H1 (cell line): ENCODE measurements at regions not wholly inside any gene's neighbourhood (a gene's known extent, or its start where the extent isn't known, plus 50 kb on each side); places are given as distances from the start of the nearest gene placed in this dataset.
A peak's percentile ranks its signal among the peaks of the same experiment; 100 is the strongest.

ENCODE experiments used
- CTCF ChIA-PET: fragments of 300-600 bp; sonication (Branson Sonifier 250); formaldehyde crosslinking; loops from one replicate; lab custom pipeline; 2021; ENCODE audit not compliant: partially characterized antibody; lab: Charles Lee
- POLR2A ChIA-PET: fragments of 300-600 bp; sonication (Branson Sonifier 250); formaldehyde crosslinking; loops from one replicate; lab custom pipeline; 2021; ENCODE audit warnings: inconsistent platforms; ENCODE audit not compliant: partially characterized antibody; lab: Charles Lee
- DNase-seq, 2 experiments: peaks; one replicate each; pipeline versions ENCODE4 v3.0.0 to v3.0.0-alpha.2; 2010 to 2022; ENCODE audit warnings: low spot score in 2 of 2, low read depth in 1 of 2, mixed read lengths in 1 of 2
- FAIRE-seq: peaks from 2 replicates; lab custom pipeline; 2011; peaks lifted over from hg19 to GRCh38; lab: Jason Lieb, UNC
- H2AFZ ChIP-seq: 2 replicates; pipeline ENCODE4 v1.8.1; 2012; ENCODE audit warnings: low read length, inconsistent platforms
- H2AK5ac ChIP-seq: 2 replicates; pipeline ENCODE4 v1.6.1; 2013; ENCODE audit warnings: low read depth, low read length
- H2BK120ac ChIP-seq: replicated peaks from 2 replicates; pipeline ENCODE3; 2013; ENCODE audit warnings: low read depth, low read length, inconsistent platforms
- H2BK12ac ChIP-seq: 2 replicates; pipeline ENCODE4 v1.6.1; 2013; ENCODE audit warnings: low read depth, low read length
- H2BK15ac ChIP-seq: 2 replicates; pipeline ENCODE4 v1.6.1; 2013; ENCODE audit warnings: low read length
- H2BK20ac ChIP-seq: 2 replicates; pipeline ENCODE4 v1.6.1; 2013; ENCODE audit warnings: low read length
- H2BK5ac ChIP-seq: 2 replicates; pipeline ENCODE4 v1.6.1; 2013; ENCODE audit warnings: low read depth, low read length
- H3K14ac ChIP-seq: 2 replicates; pipeline ENCODE4 v1.6.1; 2013; ENCODE audit warnings: inconsistent platforms; ENCODE audit not compliant: insufficient read length
- H3K18ac ChIP-seq: 2 replicates; pipeline ENCODE4 v1.6.1; 2013; ENCODE audit warnings: low read length; ENCODE audit errors: extremely low read depth
- H3K23ac ChIP-seq: 2 replicates; pipeline ENCODE4 v1.6.1; 2013; ENCODE audit warnings: inconsistent platforms; ENCODE audit not compliant: insufficient read length
- H3K23me2 ChIP-seq: 2 replicates; pipeline ENCODE4 v1.6.1; 2013; ENCODE audit warnings: low read depth, low read length
- H3K27ac ChIP-seq: 2 replicates; pipeline ENCODE4 v1.6.1; 2011; ENCODE audit warnings: low read depth, low read length, inconsistent platforms
- H3K27me3 ChIP-seq, 4 experiments: replicated peaks in 1 of 4; 1 replicate in 1 of 4; 2 replicates in 3 of 4; pipeline versions ENCODE4 v1.6.1 to v1.8.1; 2011 to 2013; ENCODE audit warnings: low read length in 3 of 4, mild to moderate bottlenecking in 3 of 4, inconsistent platforms in 2 of 4, mixed read lengths in 2 of 4, moderate library complexity in 1 of 4; ENCODE audit not compliant: control insufficient read depth in 3 of 4, insufficient read depth in 3 of 4; ENCODE audit errors: extremely low read depth in 1 of 4
- H3K36me3 ChIP-seq, 4 experiments: 2 replicates each; pipeline versions ENCODE4 v1.6.1 to v1.8.1; 2011 to 2013; ENCODE audit warnings: mild to moderate bottlenecking in 4 of 4, low read length in 3 of 4, moderate library complexity in 2 of 4, control low read depth in 1 of 4, inconsistent platforms in 1 of 4; ENCODE audit not compliant: insufficient read depth in 4 of 4, control insufficient read depth in 2 of 4
- H3K4ac ChIP-seq: replicated peaks from 2 replicates; pipeline ENCODE3; 2013; ENCODE audit warnings: low read length, low read depth, mixed read lengths, inconsistent platforms; ENCODE audit not compliant: insufficient read length
- H3K4me1 ChIP-seq, 4 experiments: replicated peaks in 1 of 4; 1 replicate in 1 of 4; 2 replicates in 3 of 4; pipeline versions ENCODE4 v1.6.1 to v1.8.1; 2011 to 2013; ENCODE audit warnings: low read length in 3 of 4, inconsistent platforms in 2 of 4, mixed read lengths in 1 of 4; ENCODE audit not compliant: insufficient read depth in 4 of 4, control insufficient read depth in 3 of 4
- H3K4me2 ChIP-seq, 2 experiments: 2 replicates each; pipeline versions ENCODE4 v1.6.1 to v1.8.1; 2011 to 2013; ENCODE audit warnings: low read depth in 2 of 2, low read length in 2 of 2, control low read depth in 1 of 2, inconsistent platforms in 1 of 2, mild to moderate bottlenecking in 1 of 2; ENCODE audit not compliant: insufficient read depth in 1 of 2
- H3K4me3 ChIP-seq, 4 experiments: fragments of 200-600, 300-600 bp in 1 of 4; sonication (generic), shearing (Covaris generic), sonication (Bioruptor Twin) in 1 of 4; 2 replicates each; pipeline versions ENCODE4 v1.5.1 to v1.8.1; 2011 to 2016; ENCODE audit warnings: low read length in 4 of 4, low read depth in 3 of 4, control low read depth in 2 of 4, inconsistent platforms in 2 of 4, mild to moderate bottlenecking in 2 of 4, mixed read lengths in 1 of 4, moderate library complexity in 1 of 4; ENCODE audit not compliant: insufficient read depth in 2 of 4; ENCODE audit errors: extremely low read depth in 1 of 4
- H3K56ac ChIP-seq: replicated peaks from 2 replicates; pipeline ENCODE3; 2013; ENCODE audit warnings: low read depth, mild to moderate bottlenecking, mixed read lengths, low read length, inconsistent platforms; ENCODE audit not compliant: insufficient read length
- H3K79me1 ChIP-seq: 2 replicates; pipeline ENCODE4 v1.6.1; 2013; ENCODE audit warnings: low read depth, low read length, control low read depth
- H3K79me2 ChIP-seq, 2 experiments: 2 replicates each; pipeline versions ENCODE4 v1.6.1 to v1.8.1; 2012 to 2013; ENCODE audit warnings: low read length in 2 of 2, mild to moderate bottlenecking in 2 of 2, inconsistent platforms in 1 of 2; ENCODE audit not compliant: insufficient read depth in 2 of 2, control insufficient read depth in 1 of 2
- H3K9ac ChIP-seq, 4 experiments: replicated peaks in 1 of 4; 1 replicate in 1 of 4; 2 replicates in 3 of 4; pipeline versions ENCODE4 v1.6.1 to v1.8.1; 2011 to 2013; ENCODE audit warnings: low read depth in 3 of 4, low read length in 3 of 4, control low read depth in 2 of 4, mild to moderate bottlenecking in 2 of 4, moderate library complexity in 2 of 4, inconsistent platforms in 1 of 4; ENCODE audit errors: extremely low read depth in 1 of 4
- H3K9me3 ChIP-seq, 2 experiments: 2 replicates each; pipeline versions ENCODE4 v1.6.1 to v1.8.1; 2012 to 2013; ENCODE audit warnings: mild to moderate bottlenecking in 2 of 2, moderate library complexity in 2 of 2, control low read depth in 1 of 2, inconsistent platforms in 1 of 2, low read depth in 1 of 2, low read length in 1 of 2, mixed read lengths in 1 of 2; ENCODE audit not compliant: insufficient read depth in 2 of 2
- H4K20me1 ChIP-seq, 2 experiments: replicated peaks in 1 of 2; 2 replicates each; pipeline versions ENCODE3 to v1.8.1; 2011 to 2013; ENCODE audit warnings: inconsistent platforms in 2 of 2, low read length in 2 of 2, mild to moderate bottlenecking in 1 of 2; ENCODE audit not compliant: insufficient read depth in 2 of 2, control insufficient read depth in 1 of 2
- H4K5ac ChIP-seq: 2 replicates; pipeline ENCODE4 v1.6.1; 2013; ENCODE audit warnings: low read length, low read depth, mixed read lengths, inconsistent platforms; ENCODE audit not compliant: insufficient read length
- H4K8ac ChIP-seq: 2 replicates; pipeline ENCODE4 v1.8.0; 2013; ENCODE audit warnings: mild to moderate bottlenecking, moderate library complexity, low read length, inconsistent platforms; ENCODE audit not compliant: insufficient read depth; ENCODE audit errors: extremely low read depth
- H4K91ac ChIP-seq: replicated peaks from 2 replicates; pipeline ENCODE3; 2013; ENCODE audit warnings: low read length, mixed read lengths, inconsistent platforms; ENCODE audit not compliant: insufficient read length
- ASH2L ChIP-seq: fragments of 200-600, 300-600 bp; sonication (generic); IDR thresholded peaks from one replicate; pipeline ENCODE4 v1.7.1; 2017; ENCODE audit warnings: low read length
- POLR2AphosphoS5 ChIP-seq: IDR thresholded peaks from 2 replicates; pipeline ENCODE4 v1.6.1; 2011; ENCODE audit warnings: low read depth, low read length
- RAD21 ChIP-seq, 2 experiments: IDR thresholded peaks in 1 of 2; conservative IDR thresholded peaks in 1 of 2; 2 replicates each; pipeline ENCODE4 v1.6.1; 2011; ENCODE audit warnings: low read depth in 2 of 2, low read length in 2 of 2, improper control_type of control experiment in 1 of 2, inconsistent platforms in 1 of 2, mild to moderate bottlenecking in 1 of 2, moderate library complexity in 1 of 2
- RNF2 ChIP-seq: fragments of 200-900, 300-1000 bp; sonication (generic); IDR thresholded peaks from 2 replicates; pipeline ENCODE4 v1.7.1; 2016; ENCODE audit warnings: borderline replicate concordance, low read depth, mild to moderate bottlenecking, antibody characterized with exemption, low read length; ENCODE audit not compliant: poor library complexity, severe bottlenecking; ENCODE audit errors: missing control alignments
- USF2 ChIP-seq: IDR thresholded peaks from 2 replicates; pipeline ENCODE4 v1.6.1; 2011; ENCODE audit warnings: low read length, improper control_type of control experiment
- WGBS, 2 experiments: shearing (Covaris generic) in 1 of 2; methylation state at CpG; one replicate each; pipeline versions ENCODE4 v1.1.6 to v1.1.7; 2013 to 2015; ENCODE audit warnings: low lambda C conversion rate in 2 of 2, mixed read lengths in 2 of 2, inconsistent platforms in 1 of 2, low coverage in 1 of 2, missing lambda C conversion rate in 1 of 2; ENCODE audit not compliant: insufficient replicate concordance in 2 of 2, insufficient coverage in 1 of 2, insufficient read length in 1 of 2; ENCODE audit errors: extremely low coverage in 1 of 2, missing lambda C conversion rate in 1 of 2; 5-methylcytosine and 5-hydroxymethylcytosine counted together

- WGBS, 2 experiments, result 93% methylated on average over 2 of the region's 2 CpGs; no CpG with 5 or more reads in 1 of the 2 experiments
- H2BK15ac ChIP-seq, result no peak overlapping the region
- H3K14ac ChIP-seq, result no peak overlapping the region
- H3K4me1 ChIP-seq, result peaks cover 0 to 1% (median 0%) of the 10 kb centered on the region in 4 experiments; a peak in 2 of 7 replicates
- no peak overlapping the region for H2AK5ac ChIP-seq
- H4K8ac ChIP-seq, result no peak overlapping the region
- H3K4me2 ChIP-seq, result no peak overlapping the region
- TF ChIP-seq POLR2AphosphoS5, result no peak
- TF ChIP-seq RNF2, result no peak
- TF ChIP-seq USF2, result no peak
- TF ChIP-seq ASH2L, result no peak
- no peak for TF ChIP-seq RAD21 (IDR thresholded peaks at IDR 0.05 in 1 of 2, conservative IDR thresholded peaks at IDR 0.05 in 1 of 2; ENCODE audit: low read depth in 2 of 2, low read length in 2 of 2)
- TF ChIP-seq, all 59 proteins: peak for 0
- ChIA-PET CTCF (interaction anchor here (0.7 kb wide), 1 partner anchor 9 kb away, joined by 3 read pairs; no protein-coding TSS in a partner anchor), POLR2A (no interaction called here)
- H3K23ac ChIP-seq, result no peak overlapping the region
- DNase-seq (peak in 1 of 2 experiments; percentile 38), FAIRE-seq (no peak)
- no peak overlapping the region for H3K18ac ChIP-seq
- no peaks in the 10 kb centered on the region for H3K79me1 ChIP-seq
- H3K9me3 ChIP-seq, result no peaks in the 10 kb centered on the region
- H4K20me1 ChIP-seq, result no peaks in the 10 kb centered on the region
- H3K36me3 ChIP-seq, result no peaks in the 10 kb centered on the region
- H4K5ac ChIP-seq, result no peak overlapping the region
- no peak overlapping the region for H2BK5ac ChIP-seq
- no peak overlapping the region for H3K4me3 ChIP-seq
- H3K27me3 ChIP-seq, result no peaks in the 10 kb centered on the region
- no peak overlapping the region for H2BK120ac ChIP-seq
- no peaks in the 10 kb centered on the region for H3K23me2 ChIP-seq
- no peak overlapping the region for H2BK12ac ChIP-seq
- H3K79me2 ChIP-seq, result no peaks in the 10 kb centered on the region
- peak overlapping the region; percentile 87 for H2AFZ ChIP-seq
- no peak overlapping the region for H4K91ac ChIP-seq
- H2BK20ac ChIP-seq, result no peak overlapping the region
- H3K56ac ChIP-seq, result no peak overlapping the region
- H3K4ac ChIP-seq, result no peak overlapping the region
- H3K27ac ChIP-seq, result no peak overlapping the region; the same call in 1 of the 2 replicates
- H3K9ac ChIP-seq, result no peak overlapping the region
Observed at GRCh38 chr4:63505714-63506460, 903.4 kb downstream of the TECRL start.
